GM12874 (cell line): ENCODE measurements at regions not wholly inside any gene's neighbourhood (a gene's known extent, or its start where the extent isn't known, plus 50 kb on each side); places are given as distances from the start of the nearest gene placed in this dataset.

Experiments used
- CTCF ChIP-seq: IDR thresholded peaks from 2 replicates; pipeline ENCODE4 v1.5.1; 2011; ENCODE audit warnings: low read depth, mild to moderate bottlenecking, control low read depth, low read length, moderate library complexity; ENCODE audit not compliant: insufficient read depth

GRCh38 chr5:87665166-87665565 is 252.4 kb upstream of the CCNH start:
- TF ChIP-seq CTCF, result no peak

GRCh38 chr5:87661784-87662566 is 249.2 kb upstream of the CCNH start:
- no peak for TF ChIP-seq CTCF

GRCh38 chr5:87653242-87653641 is 240.5 kb upstream of the CCNH start:
- TF ChIP-seq CTCF, result no peak

GRCh38 chr5:87650284-87650683 is 237.6 kb upstream of the CCNH start:
- no peak for TF ChIP-seq CTCF

GRCh38 chr5:87649455-87649854 is 236.7 kb upstream of the CCNH start:
- no peak for TF ChIP-seq CTCF

- TF ChIP-seq CTCF, result no peak
Observed at GRCh38 chr5:87645224-87645623, 232.5 kb upstream of the CCNH start.

- no peak for TF ChIP-seq CTCF
Observed at GRCh38 chr5:87640902-87641301, 228.2 kb upstream of the CCNH start.
